ENCODE measurements at regions not wholly inside any gene's neighbourhood (a gene's known extent, or its start where the extent isn't known, plus 50 kb on each side); places are given as distances from the start of the nearest gene placed in this dataset.

- Histone ChIP-seq H3K27ac (ENCODE audit: low read length) (no peak overlapping the region), H3K4me2 (ENCODE audit: low read length) (no peak overlapping the region)
Observed at GRCh38 chr1:221011145-221011544, 131.9 kb downstream of the HLX start.

GRCh38 chr1:221012120-221012519, 132.9 kb downstream of the HLX start:
- H3K4me2 ChIP-seq (ENCODE audit: low read length): no peak overlapping the region
- H2AFZ ChIP-seq (ENCODE audit: low read depth, low read length): no peak overlapping the region
- no peaks in the 10 kb centered on the region for H3K9me3 ChIP-seq (ENCODE audit: low read length)
- no peaks in the 10 kb centered on the region for H3K79me2 ChIP-seq (replicated peaks; ENCODE audit: insufficient read depth, low read length)
- H3K27ac ChIP-seq (ENCODE audit: low read length): no peak overlapping the region
- no peak overlapping the region for H3K9ac ChIP-seq (ENCODE audit: low read length)
- no peaks in the 10 kb centered on the region for H3K36me3 ChIP-seq (ENCODE audit: insufficient read depth, low read length)
- no peaks in the 10 kb centered on the region for H3K9me2 ChIP-seq (ENCODE audit: insufficient read depth, low read length)
- H3K4me3 ChIP-seq (ENCODE audit: low read length): no peak overlapping the region
- no peaks in the 10 kb centered on the region for H4K20me1 ChIP-seq (ENCODE audit: insufficient read depth)
- TF ChIP-seq RAD21 (conservative IDR thresholded peaks at IDR 0.05) (no peak), SMC3 (conservative IDR thresholded peaks at IDR 0.05; ENCODE audit: poor library complexity) (no peak), EP300 (conservative IDR thresholded peaks at IDR 0.05; ENCODE audit: poor library complexity, severe bottlenecking) (no peak), TAF1 (IDR thresholded peaks at IDR 0.05; ENCODE audit: low read depth) (no peak), CTCF (IDR thresholded peaks at IDR 0.05; ENCODE audit: poor library complexity, severe bottlenecking) (no peak), POLR2AphosphoS5 (IDR thresholded peaks at IDR 0.05) (no peak), EZH2 (IDR thresholded peaks at IDR 0.05; ENCODE audit: borderline replicate concordance, insufficient read depth, low read length, poor library complexity, severe bottlenecking) (no peak), MXI1 (conservative IDR thresholded peaks at IDR 0.05; ENCODE audit: poor library complexity, severe bottlenecking) (no peak)
- TF ChIP-seq, protein P1, sequence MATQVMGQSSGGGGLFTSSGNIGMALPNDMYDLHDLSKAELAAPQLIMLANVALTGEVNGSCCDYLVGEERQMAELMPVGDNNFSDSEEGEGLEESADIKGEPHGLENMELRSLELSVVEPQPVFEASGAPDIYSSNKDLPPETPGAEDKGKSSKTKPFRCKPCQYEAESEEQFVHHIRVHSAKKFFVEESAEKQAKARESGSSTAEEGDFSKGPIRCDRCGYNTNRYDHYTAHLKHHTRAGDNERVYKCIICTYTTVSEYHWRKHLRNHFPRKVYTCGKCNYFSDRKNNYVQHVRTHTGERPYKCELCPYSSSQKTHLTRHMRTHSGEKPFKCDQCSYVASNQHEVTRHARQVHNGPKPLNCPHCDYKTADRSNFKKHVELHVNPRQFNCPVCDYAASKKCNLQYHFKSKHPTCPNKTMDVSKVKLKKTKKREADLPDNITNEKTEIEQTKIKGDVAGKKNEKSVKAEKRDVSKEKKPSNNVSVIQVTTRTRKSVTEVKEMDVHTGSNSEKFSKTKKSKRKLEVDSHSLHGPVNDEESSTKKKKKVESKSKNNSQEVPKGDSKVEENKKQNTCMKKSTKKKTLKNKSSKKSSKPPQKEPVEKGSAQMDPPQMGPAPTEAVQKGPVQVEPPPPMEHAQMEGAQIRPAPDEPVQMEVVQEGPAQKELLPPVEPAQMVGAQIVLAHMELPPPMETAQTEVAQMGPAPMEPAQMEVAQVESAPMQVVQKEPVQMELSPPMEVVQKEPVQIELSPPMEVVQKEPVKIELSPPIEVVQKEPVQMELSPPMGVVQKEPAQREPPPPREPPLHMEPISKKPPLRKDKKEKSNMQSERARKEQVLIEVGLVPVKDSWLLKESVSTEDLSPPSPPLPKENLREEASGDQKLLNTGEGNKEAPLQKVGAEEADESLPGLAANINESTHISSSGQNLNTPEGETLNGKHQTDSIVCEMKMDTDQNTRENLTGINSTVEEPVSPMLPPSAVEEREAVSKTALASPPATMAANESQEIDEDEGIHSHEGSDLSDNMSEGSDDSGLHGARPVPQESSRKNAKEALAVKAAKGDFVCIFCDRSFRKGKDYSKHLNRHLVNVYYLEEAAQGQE (IDR thresholded peaks at IDR 0.05; ENCODE audit: borderline replicate concordance): no peak
- H3F3A ChIP-seq (ENCODE audit: insufficient read depth, low read length, poor library complexity, severe bottlenecking): no peaks in the 10 kb centered on the region
- H3K27me3 ChIP-seq (ENCODE audit: insufficient read depth, low read depth, low read length): no peaks in the 10 kb centered on the region

More at GRCh38 chr1:221011145-221011544, 131.9 kb downstream of the HLX start:
- Histone ChIP-seq H3K36me3 (ENCODE audit: insufficient read depth, low read length) (no peaks in the 10 kb centered on the region), H3K79me2 (replicated peaks; ENCODE audit: insufficient read depth, low read length) (no peaks in the 10 kb centered on the region), H3K9me2 (ENCODE audit: insufficient read depth, low read length) (no peaks in the 10 kb centered on the region), H3K9ac (ENCODE audit: low read length) (no peak overlapping the region), H3K27me3 (ENCODE audit: insufficient read depth, low read depth, low read length) (no peaks in the 10 kb centered on the region), H3F3A (ENCODE audit: insufficient read depth, low read length, poor library complexity, severe bottlenecking) (no peaks in the 10 kb centered on the region), H2AFZ (ENCODE audit: low read depth, low read length) (no peak overlapping the region), H3K4me3 (ENCODE audit: low read length) (no peak overlapping the region), H3K9me3 (ENCODE audit: low read length) (no peaks in the 10 kb centered on the region), H4K20me1 (ENCODE audit: insufficient read depth) (no peaks in the 10 kb centered on the region)
- TF ChIP-seq EZH2 (IDR thresholded peaks at IDR 0.05; ENCODE audit: borderline replicate concordance, insufficient read depth, low read length, poor library complexity, severe bottlenecking) (no peak), EP300 (conservative IDR thresholded peaks at IDR 0.05; ENCODE audit: poor library complexity, severe bottlenecking) (no peak), TAF1 (IDR thresholded peaks at IDR 0.05; ENCODE audit: low read depth) (no peak), MXI1 (conservative IDR thresholded peaks at IDR 0.05; ENCODE audit: poor library complexity, severe bottlenecking) (no peak), POLR2AphosphoS5 (IDR thresholded peaks at IDR 0.05) (no peak)
